Activated B cell treated with CpG ODN at 0.5 μM for 24 hours (primary cell): ENCODE measurements at regions not wholly inside any gene's neighbourhood (a gene's known extent, or its start where the extent isn't known, plus 50 kb on each side); places are given as distances from the start of the nearest gene placed in this dataset.

Experiments
- ATAC-seq: fragments of 200-7000 bp; cut with Tn5 transposase; one replicate; pipeline ENCODE4 v1.10.0; 2021; ENCODE audit warnings: low read depth, mild to moderate bottlenecking, moderate library complexity
- CTCF ChIA-PET: fragments of 350-600 bp; sonication (Branson Sonifier 250); formaldehyde crosslinking; loops from one replicate; lab custom pipeline; 2021; ENCODE audit warnings: antibody characterized with exemption; lab: Charles Lee
- POLR2A ChIA-PET: fragments of 350-600 bp; sonication (Branson Sonifier 250); formaldehyde crosslinking; loops from one replicate; lab custom pipeline; 2021; ENCODE audit warnings: antibody characterized with exemption; lab: Charles Lee
- DNase-seq: peaks from one replicate; pipeline ENCODE4 v3.0.0; 2022
- H3K27ac Mint-ChIP-seq: one replicate; pipeline ENCODE4 v1.8.0; 2020; ENCODE audit warnings: mixed read lengths
- H3K27me3 Mint-ChIP-seq: one replicate; pipeline ENCODE4 v1.8.0; 2021; ENCODE audit warnings: mixed read lengths
- H3K36me3 Mint-ChIP-seq: one replicate; pipeline ENCODE4 v1.8.0; 2021; ENCODE audit warnings: low read depth, mixed read lengths
- H3K4me1 Mint-ChIP-seq: one replicate; pipeline ENCODE4 v1.8.0; 2021; ENCODE audit warnings: mixed read lengths
- H3K4me3 Mint-ChIP-seq: one replicate; pipeline ENCODE4 v1.8.0; 2020; ENCODE audit warnings: mild to moderate bottlenecking, mixed read lengths
- H3K9me3 Mint-ChIP-seq: one replicate; pipeline ENCODE4 v1.8.0; 2020; ENCODE audit warnings: mixed read lengths
- CTCF ChIP-seq: fragments of 200-600 bp; IDR thresholded peaks from one replicate; pipeline ENCODE4 v1.8.0; 2022; ENCODE audit warnings: antibody characterized with exemption, mild to moderate bottlenecking
- intact Hi-C: fragments of 100-400 bp; cut with micrococcal nuclease; formaldehyde crosslinking; loops from one replicate; pipeline ENCODE4 v1.15.1; 2024

- no peak for ATAC-seq
- no peak for DNase-seq
- Mint-ChIP-seq H3K27ac (no peak overlapping the region), H3K36me3 (no peaks in the 10 kb centered on the region), H3K27me3 (no peaks in the 10 kb centered on the region), H3K4me1 (no peaks in the 10 kb centered on the region), H3K4me3 (no peak overlapping the region), H3K9me3 (peaks cover 6% of the 10 kb centered on the region)
- no peak for TF ChIP-seq CTCF
- CTCF ChIA-PET: no interaction called here
- intact Hi-C loops: no loop called here
- POLR2A ChIA-PET: no interaction called here
These were observed 1473.6 kb downstream of the STIM2 start for GRCh38 chr4:28334249-28334648.

- TF ChIP-seq CTCF: no peak
- no peak overlapping the region for H3K27ac Mint-ChIP-seq
- H3K4me1 Mint-ChIP-seq: no peaks in the 10 kb centered on the region
- H3K9me3 Mint-ChIP-seq: peaks cover 8% of the 10 kb centered on the region
- H3K27me3 Mint-ChIP-seq: no peaks in the 10 kb centered on the region
- ChIA-PET POLR2A (no interaction called here), CTCF (no interaction called here)
- intact Hi-C loops: no loop called here
- no peak for DNase-seq
- no peaks in the 10 kb centered on the region for H3K36me3 Mint-ChIP-seq
- ATAC-seq: no peak
- H3K4me3 Mint-ChIP-seq: no peak overlapping the region
These were observed 1481.1 kb downstream of the STIM2 start for GRCh38 chr4:28341784-28342183.

GRCh38 chr4:28350485-28350884, 1489.8 kb downstream of the STIM2 start:
- Mint-ChIP-seq H3K27me3 (no peaks in the 10 kb centered on the region), H3K9me3 (peaks cover 2% of the 10 kb centered on the region), H3K4me3 (no peak overlapping the region), H3K27ac (no peak overlapping the region), H3K36me3 (no peaks in the 10 kb centered on the region), H3K4me1 (no peaks in the 10 kb centered on the region)
- CTCF ChIA-PET: no interaction called here
- POLR2A ChIA-PET: no interaction called here
- intact Hi-C loops: no loop called here
- DNase-seq (no peak), ATAC-seq (no peak)
- no peak for TF ChIP-seq CTCF

- Mint-ChIP-seq H3K36me3 (no peaks in the 10 kb centered on the region), H3K4me1 (no peaks in the 10 kb centered on the region), H3K4me3 (no peak overlapping the region), H3K9me3 (peaks cover 2% of the 10 kb centered on the region), H3K27ac (no peak overlapping the region), H3K27me3 (no peaks in the 10 kb centered on the region)
- intact Hi-C loops: no loop called here
- ChIA-PET CTCF (no interaction called here), POLR2A (no interaction called here)
- DNase-seq (no peak), ATAC-seq (no peak)
- no peak for TF ChIP-seq CTCF
These were observed 1490.5 kb downstream of the STIM2 start for GRCh38 chr4:28351102-28351501.

- TF ChIP-seq CTCF: no peak
- CTCF ChIA-PET: no interaction called here
These were observed 1491.2 kb downstream of the STIM2 start for GRCh38 chr4:28351826-28352225.

More at GRCh38 chr4:28351826-28352225, 1491.2 kb downstream of the STIM2 start:
- no peak overlapping the region for H3K27ac Mint-ChIP-seq
- POLR2A ChIA-PET: no interaction called here
- peaks cover 2% of the 10 kb centered on the region for H3K9me3 Mint-ChIP-seq
- no peaks in the 10 kb centered on the region for H3K36me3 Mint-ChIP-seq
- ATAC-seq: no peak
- no peaks in the 10 kb centered on the region for H3K4me1 Mint-ChIP-seq
- DNase-seq: no peak
- intact Hi-C loops: no loop called here
- H3K4me3 Mint-ChIP-seq: no peak overlapping the region
- H3K27me3 Mint-ChIP-seq: no peaks in the 10 kb centered on the region
